ENCODE measurements at regions not wholly inside any gene's neighbourhood (a gene's known extent, or its start where the extent isn't known, plus 50 kb on each side); places are given as distances from the start of the nearest gene placed in this dataset.
A peak's percentile ranks its signal among the peaks of the same experiment; 100 is the strongest.

DNA sequence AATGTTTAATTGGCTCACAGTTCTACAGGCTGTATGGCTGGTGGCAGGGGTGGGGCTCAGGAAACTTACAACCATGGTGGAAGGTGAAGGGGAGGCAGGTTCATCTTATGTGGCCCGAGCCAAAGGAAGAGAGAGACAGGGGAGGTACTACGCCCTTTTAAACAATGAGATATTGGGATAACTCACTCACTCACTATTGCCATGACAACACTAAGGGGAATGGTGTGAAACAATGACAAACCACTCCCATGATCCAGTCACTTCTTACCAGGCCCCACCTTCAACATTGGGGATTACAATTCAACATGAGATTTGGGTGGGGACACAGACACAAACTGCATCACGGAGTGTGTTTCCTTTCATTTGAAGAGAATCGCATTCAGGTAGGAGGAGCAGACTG is 220.9 kb downstream of the GADD45G start:
- no peak overlapping the region for H3K27ac ChIP-seq
- H3K9me3 ChIP-seq (replicated peaks in 1 of 3) = no peaks in the 10 kb centered on the region
- 94 to 98% (median 96%) methylated on average over 4 of the region's 4 CpGs for WGBS, 4 donors
- H3K4me1 ChIP-seq (replicated peaks in 1 of 2) = no peaks in the 10 kb centered on the region
- no peak for TF ChIP-seq POLR2A (IDR thresholded peaks at IDR 0.05)
- TF ChIP-seq, protein P1, sequence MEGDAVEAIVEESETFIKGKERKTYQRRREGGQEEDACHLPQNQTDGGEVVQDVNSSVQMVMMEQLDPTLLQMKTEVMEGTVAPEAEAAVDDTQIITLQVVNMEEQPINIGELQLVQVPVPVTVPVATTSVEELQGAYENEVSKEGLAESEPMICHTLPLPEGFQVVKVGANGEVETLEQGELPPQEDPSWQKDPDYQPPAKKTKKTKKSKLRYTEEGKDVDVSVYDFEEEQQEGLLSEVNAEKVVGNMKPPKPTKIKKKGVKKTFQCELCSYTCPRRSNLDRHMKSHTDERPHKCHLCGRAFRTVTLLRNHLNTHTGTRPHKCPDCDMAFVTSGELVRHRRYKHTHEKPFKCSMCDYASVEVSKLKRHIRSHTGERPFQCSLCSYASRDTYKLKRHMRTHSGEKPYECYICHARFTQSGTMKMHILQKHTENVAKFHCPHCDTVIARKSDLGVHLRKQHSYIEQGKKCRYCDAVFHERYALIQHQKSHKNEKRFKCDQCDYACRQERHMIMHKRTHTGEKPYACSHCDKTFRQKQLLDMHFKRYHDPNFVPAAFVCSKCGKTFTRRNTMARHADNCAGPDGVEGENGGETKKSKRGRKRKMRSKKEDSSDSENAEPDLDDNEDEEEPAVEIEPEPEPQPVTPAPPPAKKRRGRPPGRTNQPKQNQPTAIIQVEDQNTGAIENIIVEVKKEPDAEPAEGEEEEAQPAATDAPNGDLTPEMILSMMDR (IDR thresholded peaks at IDR 0.05) = no peak
- DNase-seq = no peak
- no peaks in the 10 kb centered on the region for H3K27me3 ChIP-seq
- intact Hi-C loops (cut with DNase I) = no loop called here
- H3K36me3 ChIP-seq (replicated peaks in 1 of 2) = no peaks in the 10 kb centered on the region
- no peak overlapping the region for H3K4me3 ChIP-seq

DNA sequence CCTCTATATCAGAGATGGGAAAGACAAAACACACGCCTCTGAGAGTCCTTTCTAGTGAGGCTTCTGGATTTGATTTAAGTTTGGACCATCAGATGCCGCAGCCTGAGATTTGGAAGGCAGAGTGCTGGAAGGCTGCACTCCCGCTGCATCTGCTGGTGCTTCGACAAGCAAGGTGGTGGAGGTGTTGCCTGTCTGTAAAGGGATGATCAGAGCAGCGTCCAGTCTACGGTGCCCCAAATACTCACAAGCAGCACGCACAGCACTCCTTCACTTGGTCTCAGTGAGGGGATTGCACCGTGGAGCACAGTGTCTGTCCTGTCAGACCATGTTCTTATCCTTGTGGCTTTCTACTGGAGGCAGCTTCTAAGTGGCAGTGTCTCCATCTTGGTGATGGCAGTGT is 221.4 kb downstream of the GADD45G start:
- TF ChIP-seq, protein P1 (IDR thresholded peaks at IDR 0.05) = no peak
- TF ChIP-seq POLR2A (IDR thresholded peaks at IDR 0.05) = no peak
- intact Hi-C loops (cut with DNase I) = no loop called here

DNA sequence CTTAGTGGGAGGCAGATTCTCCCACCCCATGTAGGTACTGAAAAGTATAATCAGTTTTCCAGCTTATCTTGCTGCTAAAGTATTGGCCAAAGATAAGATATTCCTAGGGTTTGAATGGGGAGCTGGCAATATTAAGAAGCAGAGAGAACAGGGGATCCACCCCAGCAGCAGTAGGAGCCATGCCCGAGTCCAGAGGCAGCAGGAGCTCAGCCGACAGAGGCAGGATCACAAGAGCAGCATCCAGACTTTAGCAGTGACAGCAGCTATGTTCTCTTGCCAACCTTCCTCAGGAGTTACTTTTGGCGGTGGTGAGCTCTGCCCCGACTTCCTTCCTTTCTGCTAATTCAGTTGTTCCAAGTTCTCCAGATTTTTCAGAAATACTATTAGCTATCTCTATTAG is 224.5 kb downstream of the GADD45G start:
- TF ChIP-seq, protein P1 (IDR thresholded peaks at IDR 0.05) = no peak
- TF ChIP-seq POLR2A (IDR thresholded peaks at IDR 0.05) = no peak
- no peak overlapping the region for H3K4me3 ChIP-seq
- H3K27ac ChIP-seq = no peak overlapping the region
- H3K27me3 ChIP-seq = no peaks in the 10 kb centered on the region
- no peaks in the 10 kb centered on the region for H3K4me1 ChIP-seq (replicated peaks in 1 of 2)
- intact Hi-C loops (cut with DNase I) = no loop called here
- no peak for DNase-seq
- no peaks in the 10 kb centered on the region for H3K9me3 ChIP-seq (replicated peaks in 1 of 3)
- 41 to 79% (median 78%) methylated on average over 3 to 4 of the region's 4 CpGs for WGBS, 4 donors
- no peaks in the 10 kb centered on the region for H3K36me3 ChIP-seq (replicated peaks in 1 of 2)

More for the DNA sequence above, 221.4 kb downstream of the GADD45G start:
- Histone ChIP-seq H3K4me1 (replicated peaks in 1 of 2) (no peaks in the 10 kb centered on the region), H3K4me3 (no peak overlapping the region), H3K36me3 (replicated peaks in 1 of 2) (no peaks in the 10 kb centered on the region), H3K27ac (no peak overlapping the region), H3K9me3 (replicated peaks in 1 of 3) (no peaks in the 10 kb centered on the region), H3K27me3 (no peaks in the 10 kb centered on the region)
- 88 to 96% (median 93%) methylated on average over 3 to 8 of the region's 8 CpGs for WGBS, 4 donors
- no peak for DNase-seq

DNA sequence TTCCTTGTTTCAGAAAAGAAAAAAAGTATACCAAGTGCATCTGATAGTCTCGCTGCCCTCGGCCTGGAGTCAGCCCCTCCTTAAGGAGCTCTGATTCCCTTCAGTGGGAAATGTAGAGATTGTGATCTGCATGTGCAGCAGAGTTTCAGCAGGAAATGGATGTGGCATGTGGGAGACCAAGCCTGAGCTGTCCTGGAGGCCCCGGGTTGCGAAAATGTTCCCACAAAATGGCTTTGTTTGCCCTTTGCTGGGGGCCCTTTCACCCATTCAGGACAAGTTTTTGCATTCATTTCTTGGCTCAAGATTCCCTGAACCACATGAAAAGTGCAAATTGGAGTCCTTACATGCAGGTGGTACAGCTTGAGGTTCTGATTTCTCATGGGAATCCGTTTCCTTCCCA is 230.9 kb downstream of the GADD45G start:
- intact Hi-C loops (cut with DNase I) = no loop called here
- Histone ChIP-seq H3K27me3 (no peaks in the 10 kb centered on the region), H3K27ac (no peak overlapping the region), H3K36me3 (replicated peaks in 1 of 2) (no peaks in the 10 kb centered on the region), H3K9me3 (replicated peaks in 1 of 3) (no peaks in the 10 kb centered on the region), H3K4me3 (no peak overlapping the region), H3K4me1 (replicated peaks in 1 of 2) (peaks cover 5 to 20% of the 10 kb centered on the region in 2 donors)
- no peak for TF ChIP-seq POLR2A (IDR thresholded peaks at IDR 0.05)
- TF ChIP-seq, protein P1 (IDR thresholded peaks at IDR 0.05) = no peak
- peak in 1 of 7 donors; percentile 35 for DNase-seq
- WGBS, 4 donors = 68 to 81% (median 79%) methylated on average over 5 of the region's 5 CpGs
